ENCODE measurements at regions not wholly inside any gene's neighbourhood (a gene's known extent, or its start where the extent isn't known, plus 50 kb on each side); places are given as distances from the start of the nearest gene placed in this dataset.

DNA sequence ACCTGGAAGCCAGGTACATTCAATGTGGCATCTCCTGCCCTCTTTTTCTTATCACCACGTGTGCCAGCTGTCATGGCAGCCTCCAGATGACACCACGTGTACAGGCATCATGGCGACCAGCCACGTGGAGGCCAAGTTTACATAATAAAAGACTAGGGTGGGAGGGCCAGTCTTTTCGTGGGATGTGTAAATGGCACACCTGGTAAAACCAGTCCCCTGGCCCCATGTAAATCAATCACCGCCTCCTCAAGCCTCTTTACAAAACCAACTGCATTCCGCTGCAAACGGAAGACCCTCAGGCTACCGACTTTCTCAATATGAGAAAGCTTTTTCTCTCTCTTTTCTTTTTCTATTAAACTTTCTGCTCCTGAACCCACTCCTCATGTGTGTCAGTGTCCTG is 65.1 kb upstream of the PHF14 start:
- Histone ChIP-seq H3K4me1 (no peaks in the 10 kb centered on the region), H3K27me3 (no peaks in the 10 kb centered on the region), H3K27ac (no peak overlapping the region), H3K36me3 (replicated peaks in 1 of 2; ENCODE audit: insufficient read depth in 1 of 2, low read depth in 2 of 2) (no peaks in the 10 kb centered on the region), H3K9me3 (peaks cover 0 to 8% (median 0%) of the 10 kb centered on the region in 3 donors), H3K4me3 (no peak overlapping the region)
- 48 to 51% methylated on average over 9 of the region's 9 CpGs for WGBS, 2 donors
- intact Hi-C loops (cut with DNase I) = no loop called here
- no peak for DNase-seq
- TF ChIP-seq POLR2A (IDR thresholded peaks at IDR 0.05) = no peak
- no peak for ATAC-seq

DNA sequence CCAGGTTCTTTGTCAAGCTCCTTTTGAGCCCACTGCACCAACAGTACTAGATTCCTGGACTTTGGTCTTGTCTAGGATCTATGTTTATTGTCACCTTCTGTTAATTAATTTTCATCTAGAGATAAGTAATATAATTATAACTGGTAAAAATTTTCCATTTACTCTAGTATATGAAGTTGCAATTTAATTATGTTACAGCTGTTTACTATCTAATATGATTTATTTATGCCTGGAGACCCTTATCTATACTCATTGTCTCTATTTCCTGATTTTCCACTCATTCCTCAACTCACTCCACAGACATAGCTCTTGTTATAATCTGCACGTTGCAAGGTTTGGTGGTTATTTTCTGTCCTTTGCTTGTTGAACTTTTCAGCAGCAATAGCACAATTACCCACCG is 63.2 kb upstream of the PHF14 start:
- intact Hi-C loops (cut with DNase I) = no loop called here
- DNase-seq (no peak), ATAC-seq (no peak)
- no peaks in the 10 kb centered on the region for H3K4me1 ChIP-seq
- TF ChIP-seq POLR2A (IDR thresholded peaks at IDR 0.05) (no peak), CTCF (IDR thresholded peaks at IDR 0.05) (no peak)
- 66 to 80% methylated on average over 2 of the region's 2 CpGs for WGBS, 2 donors
- peaks cover 0 to 8% (median 0%) of the 10 kb centered on the region in 3 donors for H3K9me3 ChIP-seq
- H3K36me3 ChIP-seq (replicated peaks in 1 of 2; ENCODE audit: insufficient read depth in 1 of 2, low read depth in 2 of 2) = no peaks in the 10 kb centered on the region
- H3K27ac ChIP-seq = no peak overlapping the region
- H3K27me3 ChIP-seq = no peaks in the 10 kb centered on the region
- H3K4me3 ChIP-seq = no peak overlapping the region

DNA sequence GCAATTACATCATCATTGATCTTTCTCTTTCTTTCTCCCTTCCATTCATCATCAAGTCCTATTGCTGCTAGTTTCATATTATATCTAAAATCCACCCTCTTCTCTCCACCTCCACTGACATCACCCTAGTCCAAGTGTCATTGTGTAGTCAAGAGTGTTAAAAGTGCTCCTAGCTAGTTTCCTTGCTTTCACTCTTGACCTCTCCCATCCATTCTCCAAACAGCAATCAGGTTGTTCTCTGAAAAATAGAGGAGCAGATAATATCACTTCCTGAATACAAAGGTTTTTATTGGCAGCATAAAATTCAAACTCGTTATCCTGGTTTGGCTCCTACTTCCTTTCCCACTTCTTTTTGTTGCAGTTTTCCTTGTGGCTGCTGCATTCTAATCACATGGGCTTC is 61.6 kb upstream of the PHF14 start:
- intact Hi-C loops (cut with DNase I) = no loop called here
- Histone ChIP-seq H3K36me3 (replicated peaks in 1 of 2; ENCODE audit: insufficient read depth in 1 of 2, low read depth in 2 of 2) (no peaks in the 10 kb centered on the region), H3K4me1 (no peaks in the 10 kb centered on the region), H3K4me3 (no peak overlapping the region), H3K27me3 (no peaks in the 10 kb centered on the region), H3K27ac (no peak overlapping the region), H3K9me3 (peaks cover 0 to 8% (median 0%) of the 10 kb centered on the region in 3 donors)
- TF ChIP-seq POLR2A (IDR thresholded peaks at IDR 0.05) (no peak), CTCF (IDR thresholded peaks at IDR 0.05) (no peak)
- ATAC-seq = no peak
- DNase-seq = no peak
- WGBS, 2 donors = 78 to 82% methylated on average over 1 of the region's 1 CpG

- Histone ChIP-seq H3K27ac (no peak overlapping the region), H3K36me3 (replicated peaks in 1 of 2; ENCODE audit: insufficient read depth in 1 of 2, low read depth in 2 of 2) (no peaks in the 10 kb centered on the region), H3K4me3 (no peak overlapping the region), H3K9me3 (peaks cover 0 to 8% (median 0%) of the 10 kb centered on the region in 3 donors), H3K27me3 (no peaks in the 10 kb centered on the region), H3K4me1 (no peaks in the 10 kb centered on the region)
- TF ChIP-seq POLR2A (IDR thresholded peaks at IDR 0.05) (no peak), CTCF (IDR thresholded peaks at IDR 0.05) (no peak)
- ATAC-seq = no peak
- no peak for DNase-seq
- intact Hi-C loops (cut with DNase I) = no loop called here
- 44 to 69% methylated on average over 2 of the region's 2 CpGs for WGBS, 2 donors
Observed at GRCh38 chr7:10913457-10913856, 60.2 kb upstream of the PHF14 start.

- TF ChIP-seq CTCF (IDR thresholded peaks at IDR 0.05) (no peak), POLR2A (IDR thresholded peaks at IDR 0.05) (no peak)
- Histone ChIP-seq H3K36me3 (replicated peaks in 1 of 2; ENCODE audit: insufficient read depth in 1 of 2, low read depth in 2 of 2) (no peaks in the 10 kb centered on the region), H3K27ac (no peak overlapping the region), H3K4me3 (no peak overlapping the region), H3K27me3 (no peaks in the 10 kb centered on the region), H3K9me3 (no peaks in the 10 kb centered on the region), H3K4me1 (no peaks in the 10 kb centered on the region)
- intact Hi-C loops (cut with DNase I) = no loop called here
- ATAC-seq = no peak
- 61 to 72% methylated on average over 4 of the region's 4 CpGs for WGBS, 2 donors
- DNase-seq = no peak
Observed at GRCh38 chr7:10918093-10918590, 55.5 kb upstream of the PHF14 start.
